ENCODE measurements at regions not wholly inside any gene's neighbourhood (a gene's known extent, or its start where the extent isn't known, plus 50 kb on each side); places are given as distances from the start of the nearest gene placed in this dataset.

DNA sequence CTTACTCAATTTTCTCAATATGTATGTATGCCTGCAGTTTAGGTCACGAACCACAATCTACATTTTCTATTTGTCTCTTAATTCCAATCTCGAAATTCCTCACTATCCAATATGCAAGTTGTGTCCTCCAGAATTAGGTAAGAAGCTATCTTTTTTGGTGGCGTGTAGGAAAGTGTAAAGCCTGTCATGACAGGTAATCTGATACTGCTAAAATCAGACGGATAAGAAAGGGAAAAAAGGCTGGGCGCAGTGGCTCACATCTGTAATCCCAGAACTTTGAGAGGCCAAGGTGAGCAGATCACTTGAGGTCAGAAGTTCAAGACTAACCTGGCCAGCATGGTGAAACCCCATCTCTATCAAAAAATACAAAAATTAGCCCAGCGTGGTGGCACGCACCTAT is 185.3 kb downstream of the IBTK start:
- TF ChIP-seq POLR2AphosphoS5 (IDR thresholded peaks at IDR 0.05) (no peak), EP300 (IDR thresholded peaks at IDR 0.05) (no peak), POLR2A (IDR thresholded peaks at IDR 0.05) (no peak), CTCF (IDR thresholded peaks at IDR 0.05) (no peak)
- Histone ChIP-seq H3K4me1 (no peaks in the 10 kb centered on the region), H3K4me3 (no peak overlapping the region), H3K27ac (no peak overlapping the region), H3K27me3 (no peaks in the 10 kb centered on the region), H3K36me3 (no peaks in the 10 kb centered on the region), H3K9me3 (no peaks in the 10 kb centered on the region)
- DNase-seq (no peak), ATAC-seq (ENCODE audit: low FRiP score in 2 of 2) (no peak)
- WGBS, 2 donors, result 74 to 75% methylated on average over 7 of the region's 7 CpGs

DNA sequence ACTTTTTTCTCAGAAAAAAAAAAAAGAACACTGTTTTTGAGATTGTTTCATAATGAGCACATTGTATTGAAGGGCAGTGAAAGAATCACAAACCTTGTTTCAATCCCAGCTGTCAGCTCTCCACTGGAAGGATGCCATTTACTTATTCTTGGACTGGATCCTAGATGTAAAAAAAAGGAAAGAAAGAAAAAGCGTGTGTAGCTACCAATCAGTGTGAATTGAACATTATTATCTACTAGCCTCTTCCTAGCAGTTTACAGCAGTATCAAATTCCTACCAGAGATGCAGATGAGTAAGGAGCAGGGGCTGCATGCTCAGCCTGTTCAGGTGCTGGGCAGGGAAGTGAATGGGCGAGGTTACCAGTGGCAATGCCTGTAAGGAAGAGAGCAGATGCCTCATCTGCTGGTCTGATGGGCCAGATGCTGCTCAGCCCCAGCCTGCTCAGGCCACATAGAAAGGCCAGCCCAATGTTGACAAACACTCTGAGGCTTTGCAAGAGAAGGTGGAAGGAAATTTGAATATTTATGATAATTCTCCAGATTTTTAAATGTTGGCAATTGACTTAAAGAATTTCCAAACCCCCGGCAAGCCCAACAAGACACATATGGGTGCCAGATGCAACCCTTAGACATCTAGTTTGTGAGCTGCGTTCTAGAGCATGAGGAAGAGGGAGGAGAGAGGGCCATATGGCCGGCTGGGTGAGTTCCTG is 189.5 kb downstream of the IBTK start:
- no peaks in the 10 kb centered on the region for H3K27me3 ChIP-seq
- no peak overlapping the region for H3K4me3 ChIP-seq
- no peaks in the 10 kb centered on the region for H3K4me1 ChIP-seq
- TF ChIP-seq EP300 (IDR thresholded peaks at IDR 0.05) (no peak), POLR2A (IDR thresholded peaks at IDR 0.05) (no peak)
- 63 to 66% methylated on average over 5 of the region's 5 CpGs for WGBS, 2 donors
- no peaks in the 10 kb centered on the region for H3K9me3 ChIP-seq
- ATAC-seq (ENCODE audit: low FRiP score in 2 of 2) (peak in 1 of 2 donors; percentile 26), DNase-seq (no peak)
- H3K27ac ChIP-seq, result no peak overlapping the region
- H3K36me3 ChIP-seq, result no peaks in the 10 kb centered on the region

- Histone ChIP-seq H3K27ac (no peak overlapping the region), H3K36me3 (no peaks in the 10 kb centered on the region), H3K27me3 (no peaks in the 10 kb centered on the region), H3K9me3 (no peaks in the 10 kb centered on the region), H3K4me1 (no peaks in the 10 kb centered on the region), H3K4me3 (no peak overlapping the region)
- 86 to 89% methylated on average over 1 of the region's 1 CpG for WGBS, 2 donors
- no peak for ATAC-seq (ENCODE audit: low FRiP score in 2 of 2)
- DNase-seq, result no peak
- TF ChIP-seq EP300 (IDR thresholded peaks at IDR 0.05) (no peak), POLR2AphosphoS5 (IDR thresholded peaks at IDR 0.05) (no peak), POLR2A (IDR thresholded peaks at IDR 0.05) (no peak)
These were observed 191.0 kb downstream of the IBTK start for GRCh38 chr6:82056567-82056966.

- H3K4me1 ChIP-seq, result no peaks in the 10 kb centered on the region
- no peaks in the 10 kb centered on the region for H3K9me3 ChIP-seq
- H3K27me3 ChIP-seq, result no peaks in the 10 kb centered on the region
- H3K27ac ChIP-seq, result no peak overlapping the region
- TF ChIP-seq CTCF (IDR thresholded peaks at IDR 0.05), result no peak
- no peak for TF ChIP-seq POLR2A (IDR thresholded peaks at IDR 0.05)
- no peak for TF ChIP-seq EP300 (IDR thresholded peaks at IDR 0.05)
- no peak for TF ChIP-seq POLR2AphosphoS5 (IDR thresholded peaks at IDR 0.05)
- no peak overlapping the region for H3K4me3 ChIP-seq
- WGBS, 2 donors, result 86 to 89% methylated on average over 6 of the region's 6 CpGs
- H3K36me3 ChIP-seq, result no peaks in the 10 kb centered on the region
- DNase-seq (no peak), ATAC-seq (ENCODE audit: low FRiP score in 2 of 2) (no peak)
These were observed 201.4 kb downstream of the IBTK start for GRCh38 chr6:82045965-82046756.

DNA sequence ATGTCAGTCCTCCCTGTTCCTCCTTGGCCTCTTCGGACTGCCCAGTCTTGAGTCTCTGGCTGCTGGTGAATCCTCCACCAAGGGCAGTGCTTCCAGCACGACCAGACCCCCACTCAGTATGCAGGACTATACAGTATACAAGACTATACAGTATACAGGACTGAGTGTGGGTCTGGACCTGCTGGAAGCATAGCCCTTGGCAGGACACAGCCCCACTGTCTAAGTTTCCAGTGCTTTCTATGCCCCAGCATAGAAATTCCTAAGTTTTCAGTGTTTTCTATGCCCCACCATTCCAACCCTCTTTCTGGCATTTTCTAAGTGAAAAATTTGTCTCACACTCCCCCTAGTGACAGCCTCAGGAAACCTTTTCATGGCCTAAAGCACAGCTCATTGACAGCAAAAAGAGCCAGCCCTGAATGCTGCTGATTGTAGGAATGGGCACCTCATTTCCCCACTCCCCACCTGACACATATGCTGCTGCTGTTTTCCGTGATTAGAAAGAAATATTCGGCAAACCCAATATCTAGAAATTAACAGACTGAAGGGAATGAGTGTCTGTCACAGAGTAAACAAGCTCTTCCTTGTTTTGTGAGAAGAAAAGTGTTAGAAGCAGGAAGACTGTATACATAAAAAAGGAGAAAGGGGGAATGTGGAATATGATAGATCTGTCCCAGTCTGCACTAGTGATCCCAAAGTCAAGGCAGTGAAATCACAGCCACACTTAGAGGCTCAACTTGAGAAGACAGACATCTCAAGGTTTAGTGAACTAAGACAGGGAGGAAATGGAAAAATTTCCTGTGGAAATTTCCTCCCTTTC is 206.9 kb downstream of the IBTK start:
- ATAC-seq (ENCODE audit: low FRiP score in 2 of 2) (peak; percentile 51 to 85), DNase-seq (no peak)
- no peak for TF ChIP-seq EP300 (IDR thresholded peaks at IDR 0.05)
- no peak for TF ChIP-seq POLR2AphosphoS5 (IDR thresholded peaks at IDR 0.05)
- TF ChIP-seq POLR2A (IDR thresholded peaks at IDR 0.05), result no peak
- TF ChIP-seq CTCF (IDR thresholded peaks at IDR 0.05), result peak; percentile 36 to 60 (median 43)
- Histone ChIP-seq H3K27ac (no peak overlapping the region), H3K36me3 (no peaks in the 10 kb centered on the region), H3K9me3 (no peaks in the 10 kb centered on the region), H3K4me1 (no peaks in the 10 kb centered on the region), H3K27me3 (no peaks in the 10 kb centered on the region), H3K4me3 (no peak overlapping the region)
- WGBS, 2 donors, result 41 to 43% methylated on average over 3 to 4 of the region's 4 CpGs

Data from upper lobe of left lung (tissue), 6 donors.